HG02938 (cell line): ENCODE measurements at regions not wholly inside any gene's neighbourhood (a gene's known extent, or its start where the extent isn't known, plus 50 kb on each side); places are given as distances from the start of the nearest gene placed in this dataset.
A peak's percentile ranks its signal among the peaks of the same experiment; 100 is the strongest.
"Not testable (repeated sequence)": the region's sequence is repeated elsewhere in the genome, so short reads cannot be mapped to it uniquely, and the experiment has no call there.

Experiments used
- ATAC-seq: cut with Tn5 transposase; IDR thresholded peaks from one replicate; pipeline ENCODE4 v1.9.1; 2021; ENCODE audit warnings: mild to moderate bottlenecking, moderate library complexity; ENCODE audit not compliant: unreplicated experiment

- no peak for ATAC-seq
These were observed 50.2 kb upstream of the FAM174B start for GRCh38 chr15:92705764-92706163.

GRCh38 chr15:92706201-92706600 is 50.6 kb upstream of the FAM174B start:
- ATAC-seq: no peak

GRCh38 chr15:92707880-92708551 is 52.4 kb upstream of the FAM174B start:
- no peak for ATAC-seq

- no peak for ATAC-seq
These were observed 53.1 kb upstream of the FAM174B start for GRCh38 chr15:92708635-92709034.

GRCh38 chr15:92709110-92709790 is 53.7 kb upstream of the FAM174B start:
- ATAC-seq: no peak

GRCh38 chr15:92711457-92711831 is 55.9 kb upstream of the FAM174B start:
- ATAC-seq: no peak

- ATAC-seq: peak; percentile 19
These were observed 58.5 kb upstream of the FAM174B start for GRCh38 chr15:92714077-92714476.

GRCh38 chr15:92714477-92715401 is 59.2 kb upstream of the FAM174B start:
- ATAC-seq: peak; percentile 82

- no peak for ATAC-seq
These were observed 60.2 kb upstream of the FAM174B start for GRCh38 chr15:92715758-92716157.

GRCh38 chr15:92719021-92719420 is 63.4 kb upstream of the FAM174B start:
- no peak for ATAC-seq

GRCh38 chr15:92724144-92724543 is 68.6 kb upstream of the FAM174B start:
- no peak for ATAC-seq

GRCh38 chr15:92725171-92725570 is 69.6 kb upstream of the FAM174B start:
- no peak for ATAC-seq

- ATAC-seq: no peak
These were observed 72.7 kb upstream of the FAM174B start for GRCh38 chr15:92728266-92728665.

GRCh38 chr15:92733090-92733933 is 77.7 kb upstream of the FAM174B start:
- no peak for ATAC-seq

GRCh38 chr15:92733934-92734521 is 78.5 kb upstream of the FAM174B start:
- no peak for ATAC-seq

GRCh38 chr15:92739246-92739645 is 83.7 kb upstream of the FAM174B start:
- ATAC-seq: not testable (repeated sequence)

GRCh38 chr15:92745845-92746271 is 90.3 kb upstream of the FAM174B start:
- no peak for ATAC-seq

- ATAC-seq: no peak
These were observed 91.5 kb upstream of the FAM174B start for GRCh38 chr15:92747047-92747446.

GRCh38 chr15:92749216-92749615 is 93.6 kb upstream of the FAM174B start:
- no peak for ATAC-seq

- ATAC-seq: no peak
These were observed 94.4 kb upstream of the FAM174B start for GRCh38 chr15:92749946-92750345.
